ENCODE measurements at regions not wholly inside any gene's neighbourhood (a gene's known extent, or its start where the extent isn't known, plus 50 kb on each side); places are given as distances from the start of the nearest gene placed in this dataset.

GRCh38 chr15:39460748-39461147, 120.1 kb upstream of the THBS1 start:
- TF ChIP-seq CTCF (IDR thresholded peaks at IDR 0.05): no peak
- TF ChIP-seq JUN (IDR thresholded peaks at IDR 0.05): no peak
- no peak for TF ChIP-seq POLR2A (IDR thresholded peaks at IDR 0.05; ENCODE audit: low read length)
- TF ChIP-seq MAX (IDR thresholded peaks at IDR 0.05): no peak
- no peak for TF ChIP-seq RFX5 (IDR thresholded peaks at IDR 0.05)
- no peak for TF ChIP-seq FOXS1 (CRISPR knock-in tag; IDR thresholded peaks at IDR 0.05)
- no peak for TF ChIP-seq ZNF302 (CRISPR knock-in tag; IDR thresholded peaks at IDR 0.05)
- no peak for TF ChIP-seq TP53 (CRISPR knock-in tag; IDR thresholded peaks at IDR 0.05)
- TF ChIP-seq SMC3 (IDR thresholded peaks at IDR 0.05): no peak
- no peak for TF ChIP-seq FOSL2 (IDR thresholded peaks at IDR 0.05)
- TF ChIP-seq FOSL2 (CRISPR knock-in tag; IDR thresholded peaks at IDR 0.05): no peak
- no peak for TF ChIP-seq HES2 (IDR thresholded peaks at IDR 0.05)
- no peak for TF ChIP-seq NR3C1 (IDR thresholded peaks at IDR 0.05)
- no peak for TF ChIP-seq POLR2AphosphoS2 (conservative IDR thresholded peaks at IDR 0.05; ENCODE audit: low read length)
- no peak for TF ChIP-seq ZFP36 (IDR thresholded peaks at IDR 0.05; ENCODE audit: borderline replicate concordance, partially characterized antibody)

Data from A549 (cell line).